Endothelial cell of umbilical vein (primary cell): ENCODE measurements at regions not wholly inside any gene's neighbourhood (a gene's known extent, or its start where the extent isn't known, plus 50 kb on each side); places are given as distances from the start of the nearest gene placed in this dataset.

Experiments used
- BruUV-seq: library from RNA; stranded (reverse); fragments of 400-500 nt; replicated peaks from 2 replicates; lab custom pipeline; 2021; lab: Mats Ljungman, UMichigan
- CTCF ChIA-PET: fragments of 300-600, 350-600 bp; sonication (Branson Sonifier 250); formaldehyde crosslinking; loops from one replicate; lab custom pipeline; 2021; ENCODE audit warnings: antibody characterized with exemption, inconsistent platforms; lab: Charles Lee
- POLR2A ChIA-PET: fragments of 300-600, 350-600 bp; sonication (Branson Sonifier 250); formaldehyde crosslinking; loops from one replicate; lab custom pipeline; 2021; ENCODE audit warnings: antibody characterized with exemption, inconsistent platforms; lab: Charles Lee
- DNase-seq: peaks from one replicate; pipeline ENCODE4 v3.0.0-alpha.2; 2011; ENCODE audit warnings: low read depth, low spot score
- FAIRE-seq: peaks from 2 replicates; lab custom pipeline; 2011; peaks lifted over from hg19 to GRCh38; lab: Jason Lieb, UNC
- H2AFZ ChIP-seq: 2 replicates; pipeline ENCODE4 v1.6.0; 2012; ENCODE audit warnings: low read depth, low read length, control low read depth, inconsistent platforms
- H3K27ac ChIP-seq: 2 replicates; pipeline ENCODE4 v1.5.1; 2011; ENCODE audit warnings: low read depth, mild to moderate bottlenecking, control low read depth, low read length, moderate library complexity; ENCODE audit not compliant: insufficient read depth
- H3K27me3 ChIP-seq, 2 experiments: 2 replicates each; pipeline versions ENCODE4 v1.6.0 to v1.6.1; 2011; ENCODE audit warnings: low read length in 2 of 2, mixed read lengths in 1 of 2; ENCODE audit not compliant: control insufficient read depth in 2 of 2, insufficient read depth in 2 of 2
- H3K36me3 ChIP-seq, 2 experiments: 2 replicates in 1 of 2; 3 replicates in 1 of 2; pipeline ENCODE4 v1.5.1; 2011; ENCODE audit warnings: low read length in 2 of 2, mild to moderate bottlenecking in 1 of 2, moderate library complexity in 1 of 2; ENCODE audit not compliant: control insufficient read depth in 2 of 2, insufficient read depth in 2 of 2; ENCODE audit errors: extremely low read depth in 1 of 2
- H3K4me1 ChIP-seq: 3 replicates; pipeline ENCODE4 v1.5.1; 2011; ENCODE audit warnings: mild to moderate bottlenecking, low read length; ENCODE audit not compliant: control insufficient read depth, insufficient read depth; ENCODE audit errors: extremely low read depth
- H3K4me2 ChIP-seq: 2 replicates; pipeline ENCODE4 v1.6.1; 2011; ENCODE audit warnings: low read length, control low read depth, mixed read lengths; ENCODE audit not compliant: insufficient read depth
- H3K4me3 ChIP-seq, 3 experiments: fragments of 200-600 bp in 1 of 3; sonication (generic), shearing (Covaris generic) in 1 of 3; replicated peaks in 1 of 3; 2 replicates each; pipeline ENCODE4 v1.5.1; 2011 to 2016; ENCODE audit warnings: control low read depth in 3 of 3, low read length in 3 of 3, mild to moderate bottlenecking in 2 of 3, inconsistent platforms in 1 of 3, low read depth in 1 of 3, moderate library complexity in 1 of 3; ENCODE audit not compliant: insufficient read depth in 1 of 3
- H3K79me2 ChIP-seq: 2 replicates; pipeline ENCODE4 v1.6.0; 2012; ENCODE audit warnings: low read length, inconsistent platforms; ENCODE audit not compliant: control insufficient read depth, insufficient read depth
- H3K9ac ChIP-seq: replicated peaks from 2 replicates; pipeline ENCODE3; 2011; ENCODE audit warnings: low read length, control low read depth; ENCODE audit not compliant: insufficient read depth; ENCODE audit errors: extremely low read depth
- H3K9me1 ChIP-seq: replicated peaks from 3 replicates; pipeline ENCODE4 v1.6.0; 2011; ENCODE audit warnings: mild to moderate bottlenecking, low read length; ENCODE audit not compliant: control insufficient read depth, insufficient read depth; ENCODE audit errors: extremely low read depth
- H3K9me3 ChIP-seq: replicated peaks from 2 replicates; pipeline ENCODE4 v1.5.1; 2012; ENCODE audit warnings: low read length, inconsistent platforms; ENCODE audit not compliant: control insufficient read depth, insufficient read depth
- H4K20me1 ChIP-seq: replicated peaks from 2 replicates; pipeline ENCODE3; 2011; ENCODE audit warnings: mild to moderate bottlenecking, low read length; ENCODE audit not compliant: control insufficient read depth, insufficient read depth; ENCODE audit errors: extremely low read depth
- EZH2 ChIP-seq: IDR thresholded peaks from 2 replicates; pipeline ENCODE4 v1.6.1; 2012; ENCODE audit warnings: borderline replicate concordance, low read depth, mild to moderate bottlenecking, moderate library complexity, low read length, inconsistent platforms; ENCODE audit not compliant: severe bottlenecking
- FOS ChIP-seq: IDR thresholded peaks from 2 replicates; pipeline ENCODE4 v1.6.1; 2011; ENCODE audit warnings: mild to moderate bottlenecking, low read length, moderate library complexity, borderline replicate concordance; ENCODE audit not compliant: insufficient read depth
- GATA2 ChIP-seq: IDR thresholded peaks from 2 replicates; pipeline ENCODE4 v1.7.0; 2011; ENCODE audit warnings: low read depth, mild to moderate bottlenecking, moderate library complexity, mixed read lengths, low read length; ENCODE audit not compliant: insufficient read length, insufficient read depth
- JUN ChIP-seq: IDR thresholded peaks from 2 replicates; pipeline ENCODE4 v1.6.1; 2011; ENCODE audit warnings: borderline replicate concordance, low read depth; ENCODE audit not compliant: insufficient read length, insufficient read depth
- MYC ChIP-seq: IDR thresholded peaks from one replicate; pipeline ENCODE4 v1.6.1; 2011; ENCODE audit warnings: mild to moderate bottlenecking, low read depth, low read length
- POLR2A ChIP-seq: IDR thresholded peaks from 2 replicates; pipeline ENCODE4 v1.6.1; 2012; ENCODE audit warnings: low read depth, mild to moderate bottlenecking, control low read depth, low read length
- POLR2AphosphoS5 ChIP-seq: IDR thresholded peaks from 2 replicates; pipeline ENCODE4 v1.6.1; 2012; ENCODE audit warnings: low read depth, mild to moderate bottlenecking, control low read depth, low read length, moderate library complexity; ENCODE audit not compliant: insufficient read depth
- dilution Hi-C: fragments of 300-500 bp; cut with MboI; formaldehyde crosslinking; loops from one replicate; pipeline ENCODE4 v1.15.0; 2019; ENCODE audit warnings: low sequenced_read_pairs; ENCODE audit not compliant: extremely low pct_ligation_motif_present
- intact Hi-C: fragments of 100-400 bp; cut with micrococcal nuclease; formaldehyde crosslinking; loops from one replicate; pipeline ENCODE4 v1.10.0; 2022
- TF ChIP-seq, protein P1 (sequence below): IDR thresholded peaks from 2 replicates; pipeline ENCODE4 v1.6.1; 2011; ENCODE audit not compliant: insufficient read depth, insufficient read length
- TF ChIP-seq, protein P2 (sequence below), 2 donors: IDR thresholded peaks; 1 replicate in 1 of 2; 2 replicates in 1 of 2; pipeline ENCODE4 v1.5.1; 2011; ENCODE audit warnings: low read length in 2 of 2, mild to moderate bottlenecking in 2 of 2, moderate library complexity in 2 of 2, control low read depth in 1 of 2, inconsistent platforms in 1 of 2, low read depth in 1 of 2; ENCODE audit not compliant: insufficient read depth in 1 of 2; ENCODE audit errors: extremely low read depth in 1 of 2

DNA sequence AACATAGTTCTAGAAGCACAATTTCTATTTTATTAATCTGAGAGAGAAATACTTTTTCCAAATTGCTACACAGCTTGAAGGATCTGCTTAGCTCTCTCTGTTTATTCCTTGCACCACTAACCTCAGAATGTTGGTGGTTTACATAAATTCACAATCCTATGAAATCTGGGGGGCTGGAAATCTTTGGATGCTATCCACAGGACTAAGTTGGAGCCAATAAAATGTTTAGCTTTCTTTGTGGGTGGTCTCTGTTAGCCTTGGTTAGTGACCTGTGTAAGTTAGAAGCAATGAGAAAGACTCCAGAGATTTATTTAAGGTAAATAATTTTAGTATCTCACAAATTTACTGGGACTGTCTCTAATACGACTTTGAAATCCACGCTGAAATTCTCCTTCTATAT lies 418.1 kb downstream of the ADGRL2 start:
- intact Hi-C loops (no loop called here), dilution Hi-C loops (no loop called here)
- no peak overlapping the region for H3K4me3 ChIP-seq
- no peak overlapping the region for H3K27ac ChIP-seq
- H4K20me1 ChIP-seq, result no peaks in the 10 kb centered on the region
- no peaks in the 10 kb centered on the region for H3K4me1 ChIP-seq
- DNase-seq, result no peak
- no peaks in the 10 kb centered on the region for H3K27me3 ChIP-seq
- no peak for FAIRE-seq
- H3K36me3 ChIP-seq, result no peaks in the 10 kb centered on the region
- POLR2A ChIA-PET, result no interaction called here
- no TSS peak for BruUV-seq
- TF ChIP-seq JUN (no peak), GATA2 (no peak), POLR2AphosphoS5 (no peak)
- TF ChIP-seq, protein P1, sequence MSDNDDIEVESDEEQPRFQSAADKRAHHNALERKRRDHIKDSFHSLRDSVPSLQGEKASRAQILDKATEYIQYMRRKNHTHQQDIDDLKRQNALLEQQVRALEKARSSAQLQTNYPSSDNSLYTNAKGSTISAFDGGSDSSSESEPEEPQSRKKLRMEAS, result no peak
- H3K9me1 ChIP-seq, result no peaks in the 10 kb centered on the region
- H3K4me2 ChIP-seq, result no peak overlapping the region
- no peak overlapping the region for H2AFZ ChIP-seq
- CTCF ChIA-PET, result no interaction called here
- H3K9me3 ChIP-seq, result no peaks in the 10 kb centered on the region
- H3K9ac ChIP-seq, result no peak overlapping the region
- no peaks in the 10 kb centered on the region for H3K79me2 ChIP-seq

DNA sequence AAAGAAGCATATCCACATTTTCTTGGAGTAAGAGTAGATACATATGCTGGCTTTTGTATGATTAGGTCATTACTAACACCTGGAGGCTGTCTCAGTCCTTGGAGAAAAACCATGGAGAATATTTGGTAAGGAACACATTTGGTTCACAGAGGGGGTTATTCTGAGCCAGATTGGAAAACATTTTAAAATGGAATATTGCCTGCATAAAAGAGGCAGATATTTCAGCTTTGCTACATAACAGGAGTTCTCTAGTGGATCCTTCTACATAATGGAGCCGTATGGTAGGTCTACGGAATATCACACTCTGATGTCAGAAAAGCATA lies 415.1 kb downstream of the ADGRL2 start:
- dilution Hi-C loops (no loop called here), intact Hi-C loops (no loop called here)
- no peaks in the 10 kb centered on the region for H3K79me2 ChIP-seq
- FAIRE-seq (no peak), DNase-seq (no peak)
- H3K9me1 ChIP-seq, result no peaks in the 10 kb centered on the region
- no peaks in the 10 kb centered on the region for H3K4me1 ChIP-seq
- TF ChIP-seq FOS (no peak), JUN (no peak), MYC (no peak), POLR2A (no peak), POLR2AphosphoS5 (no peak), EZH2 (no peak), GATA2 (no peak)
- TF ChIP-seq, protein P2, sequence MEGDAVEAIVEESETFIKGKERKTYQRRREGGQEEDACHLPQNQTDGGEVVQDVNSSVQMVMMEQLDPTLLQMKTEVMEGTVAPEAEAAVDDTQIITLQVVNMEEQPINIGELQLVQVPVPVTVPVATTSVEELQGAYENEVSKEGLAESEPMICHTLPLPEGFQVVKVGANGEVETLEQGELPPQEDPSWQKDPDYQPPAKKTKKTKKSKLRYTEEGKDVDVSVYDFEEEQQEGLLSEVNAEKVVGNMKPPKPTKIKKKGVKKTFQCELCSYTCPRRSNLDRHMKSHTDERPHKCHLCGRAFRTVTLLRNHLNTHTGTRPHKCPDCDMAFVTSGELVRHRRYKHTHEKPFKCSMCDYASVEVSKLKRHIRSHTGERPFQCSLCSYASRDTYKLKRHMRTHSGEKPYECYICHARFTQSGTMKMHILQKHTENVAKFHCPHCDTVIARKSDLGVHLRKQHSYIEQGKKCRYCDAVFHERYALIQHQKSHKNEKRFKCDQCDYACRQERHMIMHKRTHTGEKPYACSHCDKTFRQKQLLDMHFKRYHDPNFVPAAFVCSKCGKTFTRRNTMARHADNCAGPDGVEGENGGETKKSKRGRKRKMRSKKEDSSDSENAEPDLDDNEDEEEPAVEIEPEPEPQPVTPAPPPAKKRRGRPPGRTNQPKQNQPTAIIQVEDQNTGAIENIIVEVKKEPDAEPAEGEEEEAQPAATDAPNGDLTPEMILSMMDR (IDR thresholded peaks at IDR 0.05; ENCODE audit: extremely low read depth in 1 of 2, insufficient read depth in 1 of 2, low read depth in 1 of 2, low read length in 2 of 2), result no peak
- TF ChIP-seq, protein P1, result no peak
- H3K9me3 ChIP-seq, result no peaks in the 10 kb centered on the region
- no peaks in the 10 kb centered on the region for H4K20me1 ChIP-seq
- ChIA-PET CTCF (no interaction called here), POLR2A (no interaction called here)
- no peak overlapping the region for H3K4me3 ChIP-seq
- H3K9ac ChIP-seq, result no peak overlapping the region
- H3K4me2 ChIP-seq, result no peak overlapping the region
- no peak overlapping the region for H2AFZ ChIP-seq
- no peaks in the 10 kb centered on the region for H3K36me3 ChIP-seq
- no peak overlapping the region for H3K27ac ChIP-seq
- no TSS peak for BruUV-seq
- H3K27me3 ChIP-seq, result no peaks in the 10 kb centered on the region
